HCT116 (cell line): ENCODE measurements at regions not wholly inside any gene's neighbourhood (a gene's known extent, or its start where the extent isn't known, plus 50 kb on each side); places are given as distances from the start of the nearest gene placed in this dataset.

Experiments
- ATAC-seq: fragments of 200-7000 bp; cut with Tn5 transposase; 2 replicates; pipeline ENCODE4 v1.9.1; 2020; ENCODE audit warnings: mild to moderate bottlenecking, moderate library complexity
- BruUV-seq: library from RNA; stranded (reverse); fragments of 400-500 nt; replicated peaks from 2 replicates; lab custom pipeline; 2021; lab: Mats Ljungman, UMichigan
- CTCF ChIA-PET: fragments of 300-600 bp; sonication (Branson Sonifier 250); formaldehyde crosslinking; loops from one replicate; lab custom pipeline; 2021; ENCODE audit warnings: antibody characterized with exemption; lab: Charles Lee
- POLR2A ChIA-PET: fragments of 300-600, 350-600 bp; sonication (Branson Sonifier 250); formaldehyde crosslinking; loops from one replicate; lab custom pipeline; 2021; ENCODE audit warnings: antibody characterized with exemption; lab: Charles Lee
- RAD21 ChIA-PET, 2 experiments: fragments of 300-600 bp; sonication (Branson Sonifier 250); formaldehyde crosslinking; loops; one replicate each; lab custom pipeline; 2023; ENCODE audit warnings: low total read pairs in 2 of 2; ENCODE audit not compliant: uncharacterized antibody in 2 of 2, unreplicated experiment in 2 of 2, low non-redundant PET in 1 of 2; lab: Charles Lee
- DNase-seq: peaks from one replicate; pipeline ENCODE4 v3.0.0-alpha.2; 2010; ENCODE audit warnings: low read depth, low spot score
- H2AFZ ChIP-seq: fragments of 200-600 bp; shearing (Covaris generic), sonication (generic); 2 replicates; pipeline ENCODE4 v1.6.1; 2017; ENCODE audit warnings: low read depth, mixed run types, mixed read lengths, antibody characterized with exemption, low read length; ENCODE audit not compliant: poor library complexity, severe bottlenecking
- H3K27ac ChIP-seq: 2 replicates; pipeline ENCODE4 v1.5.1; 2012; ENCODE audit warnings: low read depth, low read length
- H3K27me3 ChIP-seq: fragments of 200-600 bp; sonication (generic); 2 replicates; pipeline ENCODE4 v1.6.1; 2016; ENCODE audit warnings: mixed run types, low read length, mixed read lengths; ENCODE audit not compliant: insufficient read depth
- H3K36me3 ChIP-seq, 2 experiments: fragments of 200-500 bp in 1 of 2; fragments of 200-600 bp in 1 of 2; sonication (Bioruptor generic) in 1 of 2; sonication (generic) in 1 of 2; 2 replicates each; pipeline versions ENCODE4 v1.5.1 to v1.6.1; 2014 to 2016; ENCODE audit warnings: low read length in 2 of 2, inconsistent platforms in 1 of 2, mixed read lengths in 1 of 2, mixed run types in 1 of 2; ENCODE audit not compliant: insufficient read depth in 2 of 2, control insufficient read depth in 1 of 2
- H3K4me1 ChIP-seq, 2 experiments: fragments of 200-600 bp in 1 of 2; sonication (generic) in 1 of 2; 2 replicates each; pipeline versions ENCODE4 v1.5.1 to v1.6.1; 2012 to 2017; ENCODE audit warnings: low read length in 2 of 2, inconsistent platforms in 1 of 2, mild to moderate bottlenecking in 1 of 2, mixed read lengths in 1 of 2, mixed run types in 1 of 2, moderate library complexity in 1 of 2; ENCODE audit not compliant: insufficient read depth in 2 of 2, control insufficient read depth in 1 of 2
- H3K4me2 ChIP-seq: fragments of 200-600 bp; sonication (generic); 2 replicates; pipeline ENCODE4 v1.6.1; 2017; ENCODE audit warnings: mixed run types, low read length, mixed read lengths
- H3K4me3 ChIP-seq, 2 experiments: fragments of 200-600 bp in 1 of 2; sonication (generic) in 1 of 2; replicated peaks in 1 of 2; 2 replicates each; pipeline ENCODE4 v1.5.1; 2011 to 2016; ENCODE audit warnings: low read length in 2 of 2, control low read depth in 1 of 2, low read depth in 1 of 2, mild to moderate bottlenecking in 1 of 2, mixed read lengths in 1 of 2, mixed run types in 1 of 2
- H3K79me2 ChIP-seq: fragments of 200-600 bp; sonication (generic); 2 replicates; pipeline ENCODE4 v1.6.1; 2017; ENCODE audit warnings: mild to moderate bottlenecking, mixed run types, low read length, moderate library complexity, mixed read lengths; ENCODE audit not compliant: insufficient read depth
- H3K9ac ChIP-seq: fragments of 200-600 bp; sonication (generic); 2 replicates; pipeline ENCODE4 v1.6.1; 2016; ENCODE audit warnings: low read length, mixed read lengths
- H3K9me2 ChIP-seq: fragments of 200-600 bp; sonication (generic), shearing (Covaris generic); 2 replicates; pipeline ENCODE4 v1.6.1; 2017; ENCODE audit warnings: mixed run types, mild to moderate bottlenecking, moderate library complexity; ENCODE audit not compliant: insufficient read depth
- H3K9me3 ChIP-seq, 2 experiments: fragments of 200-500 bp in 1 of 2; fragments of 200-600 bp in 1 of 2; sonication (Bioruptor generic) in 1 of 2; sonication (generic) in 1 of 2; 2 replicates each; pipeline ENCODE4 v1.6.1; 2014 to 2017; ENCODE audit warnings: low read length in 2 of 2, mixed read lengths in 2 of 2, inconsistent platforms in 1 of 2, low read depth in 1 of 2, mild to moderate bottlenecking in 1 of 2, mixed run types in 1 of 2, moderate library complexity in 1 of 2; ENCODE audit not compliant: control insufficient read depth in 1 of 2, insufficient read depth in 1 of 2
- H4K20me1 ChIP-seq: fragments of 200-600 bp; sonication (generic), shearing (Covaris generic); 2 replicates; pipeline ENCODE4 v1.6.1; 2017; ENCODE audit warnings: mixed run types, mild to moderate bottlenecking, moderate library complexity; ENCODE audit not compliant: insufficient read depth
- CEBPB ChIP-seq: IDR thresholded peaks from 2 replicates; pipeline ENCODE4 v1.6.1; 2012; ENCODE audit warnings: low read depth
- JUND ChIP-seq: IDR thresholded peaks from 2 replicates; pipeline ENCODE4 v1.6.1; 2012
- ZFX ChIP-seq: fragments of 450-650 bp; IDR thresholded peaks from 2 replicates; pipeline ENCODE4 v1.6.1; 2017
- intact Hi-C: fragments of 100-400 bp; cut with micrococcal nuclease; formaldehyde crosslinking; loops from 2 replicates; pipeline ENCODE4 v1.10.0; 2022
- TF ChIP-seq, protein P1 (sequence below): IDR thresholded peaks from 2 replicates; pipeline ENCODE4 v1.6.1; 2012; ENCODE audit warnings: low read depth
- TF ChIP-seq, protein P2 (sequence below): IDR thresholded peaks from 2 replicates; pipeline ENCODE4 v1.6.1; 2012
- TF ChIP-seq, protein P3 (sequence below): IDR thresholded peaks from 2 replicates; pipeline ENCODE4 v1.6.1; 2011; ENCODE audit warnings: mild to moderate bottlenecking, low read length, moderate library complexity; ENCODE audit not compliant: insufficient replicate concordance; ENCODE audit errors: extremely low read depth

DNA sequence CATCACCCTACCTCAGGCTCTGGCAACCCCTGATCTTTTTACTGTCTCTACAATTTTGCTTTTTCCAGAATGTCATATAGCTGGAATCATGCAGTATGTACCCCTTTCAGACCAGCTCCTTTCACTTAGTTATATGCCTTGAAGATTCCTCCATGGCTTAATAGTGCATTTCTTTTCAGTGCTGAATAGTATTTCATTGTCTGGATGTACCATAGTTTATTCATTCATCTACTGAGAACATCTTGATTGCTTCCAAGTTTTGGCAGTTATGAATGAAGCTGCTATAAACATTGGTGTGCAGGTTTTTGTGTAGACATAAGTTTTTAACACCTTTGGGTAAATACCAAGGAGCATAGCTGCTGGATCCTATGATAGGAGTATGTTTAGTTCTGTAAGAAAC is 50.8 kb upstream of the ANP32A start:
- Histone ChIP-seq H3K4me2 (no peak overlapping the region), H3K27ac (no peak overlapping the region), H3K27me3 (no peaks in the 10 kb centered on the region), H3K9me2 (no peaks in the 10 kb centered on the region), H3K79me2 (no peaks in the 10 kb centered on the region), H3K36me3 (no peaks in the 10 kb centered on the region), H3K4me1 (peaks cover 0 to 9% of the 10 kb centered on the region in 2 experiments; a peak in 1 of 4 replicates), H3K9me3 (no peaks in the 10 kb centered on the region), H3K4me3 (no peak overlapping the region), H4K20me1 (no peaks in the 10 kb centered on the region), H2AFZ (no peak overlapping the region), H3K9ac (no peak overlapping the region)
- intact Hi-C loops = no loop called here
- BruUV-seq = no TSS peak
- POLR2A ChIA-PET = no interaction called here
- DNase-seq (no peak), ATAC-seq (no peak)
- RAD21 ChIA-PET = no interaction called here
- CTCF ChIA-PET = no interaction called here
- TF ChIP-seq ZFX (no peak), CEBPB (no peak), JUND (no peak)
- TF ChIP-seq, protein P1, sequence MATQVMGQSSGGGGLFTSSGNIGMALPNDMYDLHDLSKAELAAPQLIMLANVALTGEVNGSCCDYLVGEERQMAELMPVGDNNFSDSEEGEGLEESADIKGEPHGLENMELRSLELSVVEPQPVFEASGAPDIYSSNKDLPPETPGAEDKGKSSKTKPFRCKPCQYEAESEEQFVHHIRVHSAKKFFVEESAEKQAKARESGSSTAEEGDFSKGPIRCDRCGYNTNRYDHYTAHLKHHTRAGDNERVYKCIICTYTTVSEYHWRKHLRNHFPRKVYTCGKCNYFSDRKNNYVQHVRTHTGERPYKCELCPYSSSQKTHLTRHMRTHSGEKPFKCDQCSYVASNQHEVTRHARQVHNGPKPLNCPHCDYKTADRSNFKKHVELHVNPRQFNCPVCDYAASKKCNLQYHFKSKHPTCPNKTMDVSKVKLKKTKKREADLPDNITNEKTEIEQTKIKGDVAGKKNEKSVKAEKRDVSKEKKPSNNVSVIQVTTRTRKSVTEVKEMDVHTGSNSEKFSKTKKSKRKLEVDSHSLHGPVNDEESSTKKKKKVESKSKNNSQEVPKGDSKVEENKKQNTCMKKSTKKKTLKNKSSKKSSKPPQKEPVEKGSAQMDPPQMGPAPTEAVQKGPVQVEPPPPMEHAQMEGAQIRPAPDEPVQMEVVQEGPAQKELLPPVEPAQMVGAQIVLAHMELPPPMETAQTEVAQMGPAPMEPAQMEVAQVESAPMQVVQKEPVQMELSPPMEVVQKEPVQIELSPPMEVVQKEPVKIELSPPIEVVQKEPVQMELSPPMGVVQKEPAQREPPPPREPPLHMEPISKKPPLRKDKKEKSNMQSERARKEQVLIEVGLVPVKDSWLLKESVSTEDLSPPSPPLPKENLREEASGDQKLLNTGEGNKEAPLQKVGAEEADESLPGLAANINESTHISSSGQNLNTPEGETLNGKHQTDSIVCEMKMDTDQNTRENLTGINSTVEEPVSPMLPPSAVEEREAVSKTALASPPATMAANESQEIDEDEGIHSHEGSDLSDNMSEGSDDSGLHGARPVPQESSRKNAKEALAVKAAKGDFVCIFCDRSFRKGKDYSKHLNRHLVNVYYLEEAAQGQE = no peak
- TF ChIP-seq, protein P2, sequence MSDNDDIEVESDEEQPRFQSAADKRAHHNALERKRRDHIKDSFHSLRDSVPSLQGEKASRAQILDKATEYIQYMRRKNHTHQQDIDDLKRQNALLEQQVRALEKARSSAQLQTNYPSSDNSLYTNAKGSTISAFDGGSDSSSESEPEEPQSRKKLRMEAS = no peak
- TF ChIP-seq, protein P3, sequence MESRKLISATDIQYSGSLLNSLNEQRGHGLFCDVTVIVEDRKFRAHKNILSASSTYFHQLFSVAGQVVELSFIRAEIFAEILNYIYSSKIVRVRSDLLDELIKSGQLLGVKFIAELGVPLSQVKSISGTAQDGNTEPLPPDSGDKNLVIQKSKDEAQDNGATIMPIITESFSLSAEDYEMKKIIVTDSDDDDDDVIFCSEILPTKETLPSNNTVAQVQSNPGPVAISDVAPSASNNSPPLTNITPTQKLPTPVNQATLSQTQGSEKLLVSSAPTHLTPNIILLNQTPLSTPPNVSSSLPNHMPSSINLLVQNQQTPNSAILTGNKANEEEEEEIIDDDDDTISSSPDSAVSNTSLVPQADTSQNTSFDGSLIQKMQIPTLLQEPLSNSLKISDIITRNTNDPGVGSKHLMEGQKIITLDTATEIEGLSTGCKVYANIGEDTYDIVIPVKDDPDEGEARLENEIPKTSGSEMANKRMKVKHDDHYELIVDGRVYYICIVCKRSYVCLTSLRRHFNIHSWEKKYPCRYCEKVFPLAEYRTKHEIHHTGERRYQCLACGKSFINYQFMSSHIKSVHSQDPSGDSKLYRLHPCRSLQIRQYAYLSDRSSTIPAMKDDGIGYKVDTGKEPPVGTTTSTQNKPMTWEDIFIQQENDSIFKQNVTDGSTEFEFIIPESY = no peak
